ENCODE measurements at regions not wholly inside any gene's neighbourhood (a gene's known extent, or its start where the extent isn't known, plus 50 kb on each side); places are given as distances from the start of the nearest gene placed in this dataset.

DNA sequence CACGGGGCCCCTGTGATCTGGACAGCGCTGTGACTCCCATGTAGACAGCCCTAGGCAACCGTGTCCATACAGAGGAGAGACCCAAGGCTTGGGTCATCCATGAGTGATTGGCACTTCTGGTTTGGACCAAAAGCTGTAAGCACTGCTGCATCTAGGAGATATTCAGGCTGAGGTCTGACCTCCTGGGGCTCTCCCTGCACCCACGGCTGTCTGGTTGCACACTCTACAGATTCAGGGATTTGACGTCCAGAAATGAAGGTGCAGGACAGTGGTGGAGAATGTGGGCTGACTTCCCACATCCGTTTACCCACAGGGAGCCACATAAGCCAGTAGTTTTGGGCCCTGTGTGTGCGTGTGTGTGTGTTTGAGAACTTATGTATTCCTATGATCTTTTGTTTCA lies 76.2 kb upstream of the ARHGEF7 start:
- no peak overlapping the region for H2AFZ ChIP-seq
- no peak overlapping the region for H3K4me2 ChIP-seq (ENCODE audit: unreplicated experiment)
- DNase-seq, result no peak
- no peaks in the 10 kb centered on the region for H3K79me2 ChIP-seq (ENCODE audit: insufficient read depth)
- H3K27me3 ChIP-seq (replicated peaks; ENCODE audit: insufficient read depth), result peaks cover 18% of the 10 kb centered on the region
- WGBS, 2 experiments (ENCODE audit: low coverage in 1 of 2, low lambda C conversion rate in 2 of 2, missing lambda C conversion rate in 2 of 2), result 64 to 70% methylated on average over 7 of the region's 7 CpGs
- H4K20me1 ChIP-seq (ENCODE audit: insufficient read depth), result no peaks in the 10 kb centered on the region
- H3K4me3 ChIP-seq, result no peak overlapping the region
- H3K9me2 ChIP-seq (ENCODE audit: insufficient read depth), result no peaks in the 10 kb centered on the region
- no peaks in the 10 kb centered on the region for H3F3A ChIP-seq (ENCODE audit: insufficient read depth)
- TF ChIP-seq EZH2phosphoT487 (IDR thresholded peaks at IDR 0.05; ENCODE audit: insufficient read depth, low read depth) (no peak), EZH2 (IDR thresholded peaks at IDR 0.05; ENCODE audit: insufficient read depth, poor library complexity, severe bottlenecking) (no peak)
- H3K4me1 ChIP-seq (ENCODE audit: insufficient read depth), result peaks cover 7% of the 10 kb centered on the region
- no peak overlapping the region for H3K27ac ChIP-seq
- in situ Hi-C loops (cut with MboI), result no loop called here
- no peaks in the 10 kb centered on the region for H3K9me3 ChIP-seq (ENCODE audit: low read depth)
- no peaks in the 10 kb centered on the region for H3K36me3 ChIP-seq (ENCODE audit: low read depth)
- no peak overlapping the region for H3K9ac ChIP-seq

- WGBS, 2 experiments (ENCODE audit: low coverage in 1 of 2, low lambda C conversion rate in 2 of 2, missing lambda C conversion rate in 2 of 2), result 62% methylated on average over 12 of the region's 12 CpGs
- Histone ChIP-seq H3K9me3 (ENCODE audit: low read depth) (no peaks in the 10 kb centered on the region), H3K79me2 (ENCODE audit: insufficient read depth) (no peaks in the 10 kb centered on the region), H3K27ac (no peak overlapping the region), H4K20me1 (ENCODE audit: insufficient read depth) (no peaks in the 10 kb centered on the region), H3K4me2 (ENCODE audit: unreplicated experiment) (no peak overlapping the region), H3K36me3 (ENCODE audit: low read depth) (no peaks in the 10 kb centered on the region), H3F3A (ENCODE audit: insufficient read depth) (no peaks in the 10 kb centered on the region), H3K27me3 (replicated peaks; ENCODE audit: insufficient read depth) (peaks cover 18% of the 10 kb centered on the region), H3K4me3 (no peak overlapping the region), H3K4me1 (ENCODE audit: insufficient read depth) (peaks cover 11% of the 10 kb centered on the region), H3K9me2 (ENCODE audit: insufficient read depth) (no peaks in the 10 kb centered on the region), H3K9ac (no peak overlapping the region), H2AFZ (no peak overlapping the region)
- TF ChIP-seq EZH2 (IDR thresholded peaks at IDR 0.05; ENCODE audit: insufficient read depth, poor library complexity, severe bottlenecking) (no peak), EZH2phosphoT487 (IDR thresholded peaks at IDR 0.05; ENCODE audit: insufficient read depth, low read depth) (no peak)
- in situ Hi-C loops (cut with MboI), result no loop called here
- no peak for DNase-seq
Measured at GRCh38 chr13:111037927-111038326, 77.2 kb upstream of the ARHGEF7 start.

- no peaks in the 10 kb centered on the region for H3K9me3 ChIP-seq (ENCODE audit: low read depth)
- H3K9me2 ChIP-seq (ENCODE audit: insufficient read depth), result no peaks in the 10 kb centered on the region
- H2AFZ ChIP-seq, result no peak overlapping the region
- H3K4me1 ChIP-seq (ENCODE audit: insufficient read depth), result peaks cover 18% of the 10 kb centered on the region
- TF ChIP-seq EZH2phosphoT487 (IDR thresholded peaks at IDR 0.05; ENCODE audit: insufficient read depth, low read depth), result no peak
- TF ChIP-seq EZH2 (IDR thresholded peaks at IDR 0.05; ENCODE audit: insufficient read depth, poor library complexity, severe bottlenecking), result no peak
- H3K4me3 ChIP-seq, result no peak overlapping the region
- 89 to 94% methylated on average over 7 of the region's 7 CpGs for WGBS, 2 experiments (ENCODE audit: low coverage in 1 of 2, low lambda C conversion rate in 2 of 2, missing lambda C conversion rate in 2 of 2)
- H3K27me3 ChIP-seq (replicated peaks; ENCODE audit: insufficient read depth), result peaks cover 18% of the 10 kb centered on the region
- H3K27ac ChIP-seq, result no peak overlapping the region
- no peaks in the 10 kb centered on the region for H3K36me3 ChIP-seq (ENCODE audit: low read depth)
- DNase-seq, result no peak
- no peak overlapping the region for H3K9ac ChIP-seq
- no peaks in the 10 kb centered on the region for H4K20me1 ChIP-seq (ENCODE audit: insufficient read depth)
- in situ Hi-C loops (cut with MboI), result no loop called here
- no peak overlapping the region for H3K4me2 ChIP-seq (ENCODE audit: unreplicated experiment)
- no peaks in the 10 kb centered on the region for H3K79me2 ChIP-seq (ENCODE audit: insufficient read depth)
- H3F3A ChIP-seq (ENCODE audit: insufficient read depth), result peaks cover 5% of the 10 kb centered on the region; the same call in 1 of the 2 replicates
Measured at GRCh38 chr13:111036665-111037064, 78.4 kb upstream of the ARHGEF7 start.

DNA sequence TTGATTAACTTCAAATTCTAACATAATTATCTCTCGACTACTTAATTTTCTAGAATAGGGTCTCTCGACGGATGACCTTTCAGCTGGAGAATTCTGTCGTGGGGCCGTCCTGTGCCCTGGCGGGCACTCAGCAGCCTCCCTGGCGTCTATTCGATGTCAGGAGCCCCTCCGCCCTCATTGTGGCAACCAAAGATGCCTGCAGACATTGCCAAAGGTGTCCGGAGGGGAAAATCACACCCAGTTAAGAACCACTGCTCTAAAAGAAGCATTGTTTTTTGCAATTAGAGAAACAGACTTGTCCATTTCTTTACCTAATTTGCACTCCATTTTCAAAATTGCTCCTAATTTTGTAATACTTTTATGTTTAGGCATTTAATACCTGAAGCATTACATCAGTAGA lies 79.2 kb upstream of the ARHGEF7 start:
- Histone ChIP-seq H3K4me1 (ENCODE audit: insufficient read depth) (peaks cover 18% of the 10 kb centered on the region), H3K4me2 (ENCODE audit: unreplicated experiment) (no peak overlapping the region), H3K27ac (no peak overlapping the region), H3K79me2 (ENCODE audit: insufficient read depth) (no peaks in the 10 kb centered on the region), H4K20me1 (ENCODE audit: insufficient read depth) (no peaks in the 10 kb centered on the region), H2AFZ (no peak overlapping the region), H3K9me2 (ENCODE audit: insufficient read depth) (no peaks in the 10 kb centered on the region), H3F3A (ENCODE audit: insufficient read depth) (peaks cover 10% of the 10 kb centered on the region), H3K9ac (no peak overlapping the region), H3K27me3 (replicated peaks; ENCODE audit: insufficient read depth) (peaks cover 18% of the 10 kb centered on the region), H3K4me3 (no peak overlapping the region), H3K36me3 (ENCODE audit: low read depth) (no peaks in the 10 kb centered on the region), H3K9me3 (ENCODE audit: low read depth) (no peaks in the 10 kb centered on the region)
- TF ChIP-seq EZH2phosphoT487 (IDR thresholded peaks at IDR 0.05; ENCODE audit: insufficient read depth, low read depth), result no peak
- TF ChIP-seq EZH2 (IDR thresholded peaks at IDR 0.05; ENCODE audit: insufficient read depth, poor library complexity, severe bottlenecking), result no peak
- DNase-seq, result no peak
- in situ Hi-C loops (cut with MboI), result no loop called here
- 71 to 72% methylated on average over 10 of the region's 10 CpGs for WGBS, 2 experiments (ENCODE audit: low coverage in 1 of 2, low lambda C conversion rate in 2 of 2, missing lambda C conversion rate in 2 of 2)

DNA sequence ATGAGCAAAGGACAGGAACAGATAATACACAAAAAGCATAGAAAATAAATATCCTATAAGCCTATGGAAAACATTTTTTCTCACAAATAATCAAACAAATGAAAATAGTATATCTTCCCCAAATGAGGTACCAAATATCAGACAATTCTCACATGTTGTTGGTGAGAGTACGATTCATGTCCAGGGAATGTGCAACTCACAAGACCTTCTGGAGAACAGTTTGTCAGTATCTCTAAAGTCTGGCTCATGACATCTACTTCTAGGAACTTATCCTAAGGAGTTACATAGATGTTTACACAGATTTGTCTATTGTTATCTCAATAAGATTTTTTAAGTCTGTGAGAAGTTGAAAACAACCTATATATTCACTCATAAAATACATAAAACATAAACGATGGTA lies 80.3 kb upstream of the ARHGEF7 start:
- Histone ChIP-seq H3F3A (ENCODE audit: insufficient read depth) (peaks cover 13% of the 10 kb centered on the region), H3K9me2 (ENCODE audit: insufficient read depth) (no peaks in the 10 kb centered on the region), H3K4me2 (ENCODE audit: unreplicated experiment) (no peak overlapping the region), H3K79me2 (ENCODE audit: insufficient read depth) (no peaks in the 10 kb centered on the region), H4K20me1 (ENCODE audit: insufficient read depth) (no peaks in the 10 kb centered on the region), H3K4me3 (no peak overlapping the region), H3K36me3 (ENCODE audit: low read depth) (no peaks in the 10 kb centered on the region), H3K27me3 (replicated peaks; ENCODE audit: insufficient read depth) (peaks cover 15% of the 10 kb centered on the region), H3K27ac (no peak overlapping the region), H3K9ac (no peak overlapping the region), H3K9me3 (ENCODE audit: low read depth) (no peaks in the 10 kb centered on the region), H3K4me1 (ENCODE audit: insufficient read depth) (peaks cover 18% of the 10 kb centered on the region), H2AFZ (no peak overlapping the region)
- WGBS, 2 experiments (ENCODE audit: low coverage in 1 of 2, low lambda C conversion rate in 2 of 2, missing lambda C conversion rate in 2 of 2), result 69 to 74% methylated on average over 2 of the region's 2 CpGs
- no peak for TF ChIP-seq EZH2phosphoT487 (IDR thresholded peaks at IDR 0.05; ENCODE audit: insufficient read depth, low read depth)
- no peak for TF ChIP-seq EZH2 (IDR thresholded peaks at IDR 0.05; ENCODE audit: insufficient read depth, poor library complexity, severe bottlenecking)
- in situ Hi-C loops (cut with MboI), result no loop called here
- DNase-seq, result peak; percentile 62
